ENCODE measurements at regions not wholly inside any gene's neighbourhood (a gene's known extent, or its start where the extent isn't known, plus 50 kb on each side); places are given as distances from the start of the nearest gene placed in this dataset.

DNA sequence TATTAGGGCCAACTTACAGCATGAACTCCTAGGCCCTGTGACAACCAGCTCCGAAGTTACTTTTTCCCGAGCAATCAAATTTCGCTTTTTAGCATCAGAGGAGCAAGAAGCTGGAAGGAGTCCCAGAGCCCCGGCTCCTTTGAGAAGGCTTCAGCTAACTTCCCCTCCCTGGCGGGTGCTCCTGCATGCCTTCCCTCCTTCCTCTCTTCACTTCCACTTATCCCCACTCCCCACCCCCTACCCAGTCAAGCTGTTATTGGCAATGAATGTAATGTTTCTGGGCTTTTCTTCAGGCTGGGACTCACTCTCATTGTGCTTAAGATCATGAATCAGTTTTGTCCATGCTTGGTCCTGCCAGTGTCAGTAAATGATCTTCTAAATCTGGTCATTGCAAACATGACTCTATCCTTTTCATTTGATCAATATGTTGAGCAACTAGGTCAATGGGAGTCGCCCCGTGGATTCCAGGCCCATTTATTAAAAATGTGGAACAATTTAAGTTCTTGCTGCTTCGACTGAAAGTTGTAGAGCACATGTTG, 94.5 kb upstream of the TSPAN2 start:
- H3K4me3 ChIP-seq: no peak overlapping the region
- no peaks in the 10 kb centered on the region for H3K36me3 ChIP-seq
- peaks cover 0 to 5% (median 0%) of the 10 kb centered on the region in 4 donors for H3K4me1 ChIP-seq
- WGBS, 2 donors (ENCODE audit: low coverage in 1 of 2): 50 to 68% methylated on average over 6 to 8 of the region's 8 CpGs
- H3K27ac ChIP-seq: no peak overlapping the region
- in situ Hi-C loops (cut with MboI; ENCODE audit: low pct_ligation_motif_present in 1 of 4, low pct_unique_long_range_greater_than_20kb in 1 of 4, low sequenced_read_pairs in 3 of 4): no loop called here
- H3K27me3 ChIP-seq: no peaks in the 10 kb centered on the region
- TF ChIP-seq POLR2A (IDR thresholded peaks at IDR 0.05) (no peak), POLR2AphosphoS5 (IDR thresholded peaks at IDR 0.05) (no peak), EP300 (IDR thresholded peaks at IDR 0.05; ENCODE audit: low read depth) (no peak)
- TF ChIP-seq, protein P1, sequence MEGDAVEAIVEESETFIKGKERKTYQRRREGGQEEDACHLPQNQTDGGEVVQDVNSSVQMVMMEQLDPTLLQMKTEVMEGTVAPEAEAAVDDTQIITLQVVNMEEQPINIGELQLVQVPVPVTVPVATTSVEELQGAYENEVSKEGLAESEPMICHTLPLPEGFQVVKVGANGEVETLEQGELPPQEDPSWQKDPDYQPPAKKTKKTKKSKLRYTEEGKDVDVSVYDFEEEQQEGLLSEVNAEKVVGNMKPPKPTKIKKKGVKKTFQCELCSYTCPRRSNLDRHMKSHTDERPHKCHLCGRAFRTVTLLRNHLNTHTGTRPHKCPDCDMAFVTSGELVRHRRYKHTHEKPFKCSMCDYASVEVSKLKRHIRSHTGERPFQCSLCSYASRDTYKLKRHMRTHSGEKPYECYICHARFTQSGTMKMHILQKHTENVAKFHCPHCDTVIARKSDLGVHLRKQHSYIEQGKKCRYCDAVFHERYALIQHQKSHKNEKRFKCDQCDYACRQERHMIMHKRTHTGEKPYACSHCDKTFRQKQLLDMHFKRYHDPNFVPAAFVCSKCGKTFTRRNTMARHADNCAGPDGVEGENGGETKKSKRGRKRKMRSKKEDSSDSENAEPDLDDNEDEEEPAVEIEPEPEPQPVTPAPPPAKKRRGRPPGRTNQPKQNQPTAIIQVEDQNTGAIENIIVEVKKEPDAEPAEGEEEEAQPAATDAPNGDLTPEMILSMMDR (IDR thresholded peaks at IDR 0.05): no peak
- intact Hi-C loops (cut with DNase I; ENCODE audit: low total_unique reads): no loop called here
- DNase-seq: no peak
- no peaks in the 10 kb centered on the region for H3K9me3 ChIP-seq

DNA sequence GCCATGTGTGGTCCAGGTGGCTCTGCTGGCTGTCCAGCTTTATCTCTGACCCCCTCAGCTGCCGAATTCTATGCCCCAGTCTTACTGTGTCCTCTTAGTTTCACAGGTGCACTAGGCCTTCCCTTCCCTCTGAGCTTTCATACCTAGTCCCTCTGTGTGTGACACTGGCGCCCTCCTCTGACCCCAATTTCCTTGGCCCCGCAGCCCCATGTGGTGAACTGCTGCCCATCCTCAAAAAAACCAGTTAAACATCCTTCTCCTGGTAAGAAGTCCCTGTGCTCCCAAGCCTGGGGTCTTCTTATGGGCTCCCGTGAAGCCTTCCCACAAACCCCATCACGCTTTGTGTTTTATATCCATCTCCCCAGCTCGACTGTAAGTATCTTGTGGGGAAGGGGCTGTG, 93.9 kb upstream of the TSPAN2 start:
- H3K36me3 ChIP-seq: no peaks in the 10 kb centered on the region
- TF ChIP-seq POLR2AphosphoS5 (IDR thresholded peaks at IDR 0.05) (no peak), POLR2A (IDR thresholded peaks at IDR 0.05) (no peak), EP300 (IDR thresholded peaks at IDR 0.05; ENCODE audit: low read depth) (no peak)
- TF ChIP-seq, protein P1 (IDR thresholded peaks at IDR 0.05): no peak
- H3K4me1 ChIP-seq: peaks cover 0 to 5% (median 0%) of the 10 kb centered on the region in 4 donors
- in situ Hi-C loops (cut with MboI; ENCODE audit: low pct_ligation_motif_present in 1 of 4, low pct_unique_long_range_greater_than_20kb in 1 of 4, low sequenced_read_pairs in 3 of 4): no loop called here
- H3K27me3 ChIP-seq: no peaks in the 10 kb centered on the region
- intact Hi-C loops (cut with DNase I; ENCODE audit: low total_unique reads): no loop called here
- no peaks in the 10 kb centered on the region for H3K9me3 ChIP-seq
- H3K4me3 ChIP-seq: no peak overlapping the region
- 87 to 88% methylated on average over 5 to 6 of the region's 6 CpGs for WGBS, 2 donors (ENCODE audit: low coverage in 1 of 2)
- no peak overlapping the region for H3K27ac ChIP-seq
- DNase-seq: no peak

DNA sequence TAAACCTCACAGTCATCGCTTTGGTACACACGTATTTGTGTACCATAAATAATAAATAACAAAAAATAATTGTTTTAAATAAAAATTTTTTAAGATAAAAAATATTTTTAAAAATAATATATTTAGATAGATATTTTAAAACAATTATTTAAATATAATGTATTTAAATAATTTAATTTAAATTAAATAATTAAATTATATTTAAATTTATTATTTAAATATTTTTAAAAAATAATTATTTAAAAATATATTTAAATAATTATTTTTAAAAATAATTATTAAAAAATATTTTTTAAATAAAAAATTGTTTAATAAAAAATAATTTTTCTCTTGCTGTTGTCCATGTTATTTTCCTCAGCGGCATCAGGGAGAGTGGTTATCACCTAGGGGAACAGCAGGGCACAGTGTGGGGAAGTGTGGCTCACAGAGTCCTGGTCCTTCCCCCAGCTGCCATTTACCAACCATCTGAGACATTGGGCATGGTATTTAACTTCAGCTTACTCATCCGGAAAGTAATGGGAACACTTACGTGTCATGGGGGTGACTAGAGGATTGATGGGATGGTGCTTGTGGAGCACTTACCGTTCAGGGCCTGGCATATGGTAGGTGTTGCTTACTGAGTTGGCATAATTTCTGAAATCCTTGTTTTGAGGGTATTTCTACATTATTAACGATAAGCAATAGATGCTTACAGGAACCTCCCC, 92.9 kb upstream of the TSPAN2 start:
- Histone ChIP-seq H3K27ac (no peak overlapping the region), H3K27me3 (no peaks in the 10 kb centered on the region), H3K4me1 (peaks cover 0 to 5% (median 0%) of the 10 kb centered on the region in 4 donors), H3K36me3 (no peaks in the 10 kb centered on the region), H3K9me3 (no peaks in the 10 kb centered on the region), H3K4me3 (no peak overlapping the region)
- intact Hi-C loops (cut with DNase I; ENCODE audit: low total_unique reads): no loop called here
- WGBS, 2 donors (ENCODE audit: low coverage in 1 of 2): 72 to 96% methylated on average over 4 to 7 of the region's 7 CpGs
- in situ Hi-C loops (cut with MboI; ENCODE audit: low pct_ligation_motif_present in 1 of 4, low pct_unique_long_range_greater_than_20kb in 1 of 4, low sequenced_read_pairs in 3 of 4): no loop called here
- no peak for TF ChIP-seq POLR2AphosphoS5 (IDR thresholded peaks at IDR 0.05)
- no peak for TF ChIP-seq EP300 (IDR thresholded peaks at IDR 0.05; ENCODE audit: low read depth)
- TF ChIP-seq, protein P1 (IDR thresholded peaks at IDR 0.05): no peak
- no peak for TF ChIP-seq POLR2A (IDR thresholded peaks at IDR 0.05)
- DNase-seq: no peak

DNA sequence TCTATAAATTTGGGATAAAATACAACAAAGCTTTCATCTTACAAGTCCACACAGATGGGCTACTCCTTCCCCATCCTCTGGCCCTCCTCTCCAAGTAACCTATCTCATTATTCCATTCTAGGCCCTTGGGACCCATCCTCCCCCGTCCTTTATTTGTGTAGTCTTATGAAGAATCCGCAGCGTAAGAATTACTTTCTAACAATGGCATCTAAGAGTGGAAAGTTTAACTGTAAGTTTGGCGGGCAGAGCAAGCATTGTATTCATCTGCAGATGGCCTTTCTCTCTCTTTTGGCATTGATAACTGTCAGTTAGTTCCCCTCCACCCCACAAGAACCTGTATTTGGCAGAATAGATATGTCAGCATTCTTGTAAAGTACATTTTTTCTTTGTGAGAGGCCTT, 91.9 kb upstream of the TSPAN2 start:
- H3K4me3 ChIP-seq: no peak overlapping the region
- no peaks in the 10 kb centered on the region for H3K9me3 ChIP-seq
- in situ Hi-C loops (cut with MboI; ENCODE audit: low pct_ligation_motif_present in 1 of 4, low pct_unique_long_range_greater_than_20kb in 1 of 4, low sequenced_read_pairs in 3 of 4) (no loop called here), intact Hi-C loops (cut with DNase I; ENCODE audit: low total_unique reads) (no loop called here)
- TF ChIP-seq POLR2AphosphoS5 (IDR thresholded peaks at IDR 0.05) (no peak), EP300 (IDR thresholded peaks at IDR 0.05; ENCODE audit: low read depth) (no peak), POLR2A (IDR thresholded peaks at IDR 0.05) (no peak)
- TF ChIP-seq, protein P1 (IDR thresholded peaks at IDR 0.05): no peak
- H3K27me3 ChIP-seq: no peaks in the 10 kb centered on the region
- H3K27ac ChIP-seq: no peak overlapping the region
- DNase-seq: no peak
- no peaks in the 10 kb centered on the region for H3K36me3 ChIP-seq
- peaks cover 0 to 5% (median 0%) of the 10 kb centered on the region in 4 donors for H3K4me1 ChIP-seq
- WGBS, 2 donors (ENCODE audit: low coverage in 1 of 2): 72 to 91% methylated on average over 4 of the region's 4 CpGs
